NCI-H774 (cell line): ENCODE measurements at regions not wholly inside any gene's neighbourhood (a gene's known extent, or its start where the extent isn't known, plus 50 kb on each side); places are given as distances from the start of the nearest gene placed in this dataset.
"Not testable (repeated sequence)": the region's sequence is repeated elsewhere in the genome, so short reads cannot be mapped to it uniquely, and the experiment has no call there.

ENCODE experiments used
- DNase-seq: peaks from one replicate; lab custom pipeline; 2025; lab: John Stamatoyannopoulos, UW

GRCh38 chr6:6867404-6867799 is 240.4 kb upstream of the RREB1 start:
- DNase-seq = no peak

- DNase-seq = no peak
Measured at GRCh38 chr6:6869094-6869493, 238.7 kb upstream of the RREB1 start.

- no peak for DNase-seq
Measured at GRCh38 chr6:6870921-6871320, 236.8 kb upstream of the RREB1 start.

DNA sequence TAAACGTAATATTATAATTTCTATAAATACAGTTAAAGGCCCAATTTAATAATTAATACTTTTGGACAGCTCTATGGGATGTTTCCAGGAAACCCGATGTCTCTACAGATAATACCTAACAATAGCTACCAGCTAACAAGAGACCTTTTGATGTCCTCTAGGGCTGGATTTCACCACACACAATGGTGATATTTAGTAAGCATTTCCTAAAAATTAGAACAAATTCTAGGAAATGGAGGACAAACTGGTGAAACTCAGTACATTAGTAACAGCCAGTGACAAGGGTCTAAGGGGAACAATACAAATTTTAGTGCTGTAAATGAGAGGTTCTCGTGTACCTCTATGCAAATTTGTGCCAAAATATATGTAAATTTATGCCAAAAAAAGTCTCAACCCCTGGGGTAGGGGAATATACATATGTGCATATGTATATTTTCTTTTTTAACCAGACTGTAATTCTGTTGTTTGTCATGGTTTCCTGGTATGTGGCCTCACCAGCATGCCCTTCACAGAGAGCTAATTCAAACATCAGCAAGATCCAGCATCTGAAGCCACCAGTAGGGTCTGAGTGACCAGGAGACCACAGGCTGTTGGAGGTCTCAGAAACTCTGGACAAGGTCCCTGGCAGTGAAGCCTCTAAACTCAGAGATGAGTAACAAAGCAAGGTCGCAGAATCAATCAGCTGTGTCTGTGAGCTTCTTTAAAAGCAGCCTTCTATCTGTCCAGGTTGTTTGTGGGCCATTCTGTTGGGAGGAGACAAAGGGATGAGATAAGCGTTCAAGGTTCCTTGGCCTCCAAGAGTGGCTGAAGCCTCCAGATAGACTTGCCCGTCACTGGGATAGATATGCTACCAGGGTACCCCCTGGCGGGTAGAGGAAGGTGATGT is 235.1 kb upstream of the RREB1 start:
- DNase-seq = no peak

GRCh38 chr6:6873778-6874177 is 234.0 kb upstream of the RREB1 start:
- no peak for DNase-seq

DNA sequence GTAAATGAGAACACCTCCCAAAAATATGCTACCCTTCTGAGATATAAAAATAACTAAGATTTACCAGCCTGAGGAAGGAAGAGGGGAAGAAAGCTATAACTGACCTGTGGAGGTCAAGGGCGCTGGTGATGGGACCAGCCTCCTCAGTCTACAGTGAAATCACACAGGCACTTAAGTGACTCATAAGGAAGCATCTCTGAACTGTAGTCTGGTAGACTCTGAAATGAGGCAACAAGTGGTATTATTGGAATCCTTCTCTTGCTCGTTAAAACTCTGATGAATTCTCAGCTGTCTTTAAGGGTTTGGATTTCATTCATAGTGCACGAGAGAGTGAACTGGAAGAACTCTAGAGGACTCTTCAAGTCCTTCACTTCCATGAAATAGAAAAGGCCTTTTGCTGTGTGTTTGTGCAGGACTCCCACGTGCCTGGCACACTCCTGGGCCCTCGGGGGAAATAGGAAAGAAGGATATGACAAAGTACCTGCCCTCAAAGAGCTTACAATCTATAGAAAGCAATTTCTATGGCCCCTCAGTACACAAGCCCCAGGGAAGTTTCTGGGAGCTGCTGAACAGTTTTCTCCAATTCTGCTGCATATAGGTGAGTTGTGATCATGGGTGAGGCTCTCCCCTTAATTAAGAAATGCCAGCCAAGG is 231.8 kb upstream of the RREB1 start:
- no peak for DNase-seq

GRCh38 chr6:6877792-6878191 is 230.0 kb upstream of the RREB1 start:
- not testable (repeated sequence) for DNase-seq

GRCh38 chr6:6878887-6879585 is 228.7 kb upstream of the RREB1 start:
- DNase-seq = no peak

DNA sequence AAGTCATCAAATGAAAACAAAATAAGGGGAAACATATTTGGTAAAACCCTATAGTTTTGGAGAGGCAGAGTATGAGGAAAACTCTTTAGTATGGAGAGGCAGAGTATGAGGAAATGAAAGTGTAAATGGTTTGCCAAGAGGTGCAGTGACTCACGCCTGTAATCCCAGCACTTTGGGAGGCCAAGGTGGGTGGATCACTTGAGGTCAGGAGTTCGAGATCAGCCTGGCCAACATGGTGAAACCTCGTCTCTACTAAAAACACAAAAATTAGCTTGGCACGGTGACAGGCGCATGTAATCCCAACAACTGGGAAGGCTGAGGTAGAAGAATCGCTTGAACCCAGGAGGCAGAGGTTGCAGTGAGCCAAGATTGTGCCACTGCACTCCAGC is 228.2 kb upstream of the RREB1 start:
- DNase-seq = not testable (repeated sequence)

GRCh38 chr6:6880745-6881437 is 226.9 kb upstream of the RREB1 start:
- no peak for DNase-seq

DNA sequence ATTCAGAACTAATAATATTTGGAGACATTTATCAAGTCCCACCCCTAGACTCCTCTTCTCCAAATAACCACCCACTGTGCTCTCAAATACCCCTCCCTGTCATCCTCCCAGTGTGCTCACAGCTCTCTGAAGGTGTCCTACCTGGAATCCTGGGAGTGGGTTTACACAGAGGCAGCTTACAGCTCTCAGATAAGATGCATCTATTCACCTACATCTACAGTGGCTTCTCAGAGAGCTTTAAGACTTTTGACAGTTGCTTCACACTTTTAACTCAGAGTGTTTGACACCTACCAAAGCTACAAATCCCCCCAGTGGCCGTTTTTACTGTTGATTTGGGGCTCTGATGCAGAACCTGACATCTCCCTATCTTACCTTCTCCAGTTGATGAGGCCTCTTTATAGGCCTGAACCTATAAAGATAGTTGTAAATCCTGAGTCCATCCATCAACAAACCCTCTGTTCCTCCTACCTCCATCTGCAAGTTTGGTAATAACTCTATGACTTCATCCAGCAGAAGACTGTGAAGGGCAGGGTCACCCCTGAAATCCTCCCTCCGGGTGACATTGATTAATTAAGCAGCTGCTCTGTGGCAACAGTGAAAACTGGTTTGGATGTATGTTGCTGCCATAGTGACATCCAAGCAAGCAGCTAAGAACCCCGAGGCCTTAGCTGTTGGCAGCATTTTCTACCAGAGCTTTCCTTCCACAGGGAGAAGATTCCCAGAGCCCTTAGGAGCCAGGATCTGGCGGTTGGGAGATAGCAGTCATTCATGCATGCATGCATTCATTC is 226.1 kb upstream of the RREB1 start:
- no peak for DNase-seq

DNA sequence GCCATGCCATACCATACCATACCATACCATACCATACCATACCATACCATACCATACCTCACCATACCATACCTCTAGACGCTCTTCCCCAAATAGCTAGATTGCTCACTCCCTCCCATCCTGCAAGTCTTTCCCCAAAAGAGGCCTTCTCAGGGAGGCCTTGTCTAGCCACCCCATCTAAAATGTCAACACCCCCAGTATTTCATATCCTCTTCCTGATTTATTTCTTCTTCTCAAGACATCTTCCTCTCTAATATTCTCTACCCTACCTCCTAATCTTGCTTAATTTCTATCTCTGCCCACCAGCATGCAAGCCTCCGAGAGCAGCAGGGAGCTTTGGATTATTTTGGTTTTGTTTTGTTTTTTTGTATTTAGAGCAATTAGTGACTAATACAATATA is 225.2 kb upstream of the RREB1 start:
- no peak for DNase-seq

DNA sequence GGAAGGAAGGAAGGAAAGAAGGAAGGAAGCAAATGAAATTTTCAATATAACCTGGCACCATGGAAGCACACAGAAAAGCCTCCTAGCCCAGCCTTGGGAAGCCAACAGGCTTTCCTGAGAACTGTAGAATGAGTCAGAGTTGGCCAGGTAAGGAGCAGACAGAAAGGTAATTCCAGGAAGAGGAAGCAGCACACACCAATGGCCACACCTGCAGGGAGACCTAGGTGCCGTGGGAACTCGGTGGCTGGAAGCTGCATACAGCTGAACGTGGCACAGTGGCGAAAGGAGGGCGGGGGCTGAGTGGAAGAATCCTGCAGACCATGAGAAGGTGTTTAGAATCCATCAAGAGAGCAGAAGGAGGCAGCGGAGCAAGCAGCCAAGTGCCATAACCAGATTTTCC is 224.8 kb upstream of the RREB1 start:
- no peak for DNase-seq

DNA sequence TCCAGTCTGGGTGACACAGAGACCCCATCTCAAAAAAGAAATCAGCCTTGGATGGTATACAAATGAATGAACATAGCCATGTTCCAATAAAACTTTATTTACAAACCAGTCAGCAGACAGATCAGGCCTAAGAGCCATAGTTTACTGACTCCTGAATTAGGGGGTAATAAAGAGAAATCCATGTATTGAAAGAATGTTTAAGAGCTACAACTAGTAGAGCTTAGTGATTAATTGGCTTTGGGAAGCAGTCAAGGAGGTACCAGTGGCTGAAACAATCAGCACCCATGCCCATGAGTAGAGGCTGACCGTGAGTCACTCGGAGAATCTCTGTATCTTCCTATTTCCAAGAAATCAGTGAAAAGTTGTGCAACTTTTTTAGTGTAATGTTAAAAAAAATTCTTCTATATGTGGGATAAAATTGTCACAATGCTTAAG is 223.6 kb upstream of the RREB1 start:
- DNase-seq = no peak

- no peak for DNase-seq
Measured at GRCh38 chr6:6884916-6885315, 222.8 kb upstream of the RREB1 start.

GRCh38 chr6:6885521-6886170 is 222.1 kb upstream of the RREB1 start:
- no peak for DNase-seq

DNA sequence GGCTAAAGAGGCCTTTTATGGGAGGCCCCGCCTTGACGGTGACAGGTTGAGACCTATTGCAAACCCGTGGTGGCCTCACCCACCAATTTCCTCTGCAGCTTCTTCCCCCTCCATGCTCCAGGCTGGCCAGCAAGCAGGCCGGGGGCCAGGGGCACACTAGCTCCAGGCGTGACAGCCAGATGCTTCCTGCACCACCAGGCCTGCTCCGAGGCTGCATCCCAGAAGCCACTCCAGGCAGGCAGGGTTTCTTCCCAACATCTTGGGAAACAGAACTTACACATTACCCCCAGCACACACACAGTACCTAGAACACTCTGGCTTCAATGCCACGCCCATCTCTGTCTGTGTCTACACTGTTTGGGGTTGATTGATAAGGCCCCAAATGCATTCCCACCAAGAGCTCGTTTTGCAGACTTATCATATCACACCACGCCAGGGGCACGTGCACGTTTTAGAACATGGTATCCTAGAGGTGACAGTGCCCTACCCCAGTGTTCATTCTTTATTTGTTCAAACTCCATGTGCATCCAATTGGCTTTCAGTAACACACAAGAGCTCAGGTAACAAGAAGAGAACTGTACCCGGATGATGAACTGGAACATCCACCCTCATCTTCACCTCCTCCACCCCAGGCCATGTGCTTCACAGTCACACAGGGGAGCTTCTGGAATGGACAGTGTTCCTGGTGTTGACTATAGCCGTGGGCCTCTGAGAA is 221.4 kb upstream of the RREB1 start:
- DNase-seq = no peak

GRCh38 chr6:6886886-6887285 is 220.9 kb upstream of the RREB1 start:
- DNase-seq = no peak

DNA sequence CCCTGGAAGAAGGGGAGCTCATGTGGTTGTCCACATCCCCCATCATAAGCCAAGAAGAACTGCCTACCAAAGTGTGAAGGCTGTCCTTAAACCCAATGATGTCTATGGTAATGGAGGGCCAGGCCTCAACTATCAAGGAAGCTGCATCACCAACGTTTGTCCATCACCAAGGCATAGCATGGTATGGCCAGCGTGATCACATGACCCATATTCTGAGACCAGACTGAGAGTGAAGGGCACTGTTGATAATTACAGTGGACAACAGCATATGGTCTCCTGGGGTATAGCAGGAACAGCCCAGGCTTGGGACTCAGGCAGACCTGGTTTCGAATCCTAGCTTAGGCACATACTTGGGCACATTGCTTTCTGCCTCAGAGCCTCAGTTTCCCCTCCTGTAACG is 218.2 kb upstream of the RREB1 start:
- DNase-seq = no peak

DNA sequence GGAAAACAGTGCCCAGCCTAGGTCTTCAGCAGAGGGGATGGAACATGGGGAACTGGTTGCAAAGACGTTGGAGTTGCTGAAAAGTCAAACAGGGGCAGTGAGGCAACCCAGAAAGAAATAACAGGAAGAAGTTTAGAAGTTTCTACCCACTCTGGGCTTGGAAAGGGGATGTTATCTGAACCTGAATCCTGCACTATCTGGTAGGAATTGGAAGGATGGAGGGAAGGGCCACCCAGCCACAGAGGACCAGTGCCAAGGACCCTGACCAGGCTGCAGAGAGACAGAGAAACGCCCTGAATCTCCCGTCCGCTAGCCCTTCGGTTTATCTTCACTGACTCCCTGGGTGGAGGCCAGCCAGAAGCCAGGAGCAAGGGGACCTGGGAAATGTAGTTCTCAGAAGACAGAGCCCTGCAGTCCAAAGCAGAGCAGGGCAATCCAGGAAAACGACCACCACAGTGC is 217.3 kb upstream of the RREB1 start:
- no peak for DNase-seq
